HG02884 (cell line): ENCODE measurements at regions not wholly inside any gene's neighbourhood (a gene's known extent, or its start where the extent isn't known, plus 50 kb on each side); places are given as distances from the start of the nearest gene placed in this dataset.
"Not testable (repeated sequence)": the region's sequence is repeated elsewhere in the genome, so short reads cannot be mapped to it uniquely, and the experiment has no call there.

Experiments
- ATAC-seq: cut with Tn5 transposase; IDR thresholded peaks from one replicate; pipeline ENCODE4 v1.9.1; 2021; ENCODE audit warnings: mild to moderate bottlenecking, moderate library complexity; ENCODE audit not compliant: unreplicated experiment

DNA sequence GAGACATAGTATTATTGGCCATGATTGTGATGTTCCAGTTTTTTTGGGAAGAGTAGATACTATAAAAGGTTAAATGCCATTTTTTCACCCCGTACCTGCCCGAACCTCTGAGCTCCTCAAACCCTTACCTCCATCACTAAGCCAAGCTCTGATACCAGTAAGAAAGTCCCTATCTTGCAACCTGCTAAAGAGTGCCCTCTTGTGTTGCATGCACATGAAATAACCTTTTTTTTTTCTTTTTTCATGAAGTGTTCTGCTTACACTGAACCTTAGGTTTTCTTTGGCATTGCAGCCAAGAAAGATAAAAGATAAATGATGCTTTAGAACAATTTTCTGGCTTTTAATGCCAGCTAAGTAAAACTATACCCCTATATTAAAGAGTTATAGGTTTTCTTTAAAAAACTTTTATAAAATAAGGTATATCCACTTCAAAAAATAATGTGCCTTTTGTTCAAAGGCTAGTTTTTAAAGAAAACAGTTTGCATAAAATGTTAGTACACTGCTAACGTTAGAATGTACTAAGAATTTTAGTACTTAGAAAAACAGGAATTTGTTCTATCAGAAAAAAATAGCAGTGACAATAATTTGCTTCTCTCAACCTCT, 295.3 kb upstream of the PMFBP1 start:
- no peak for ATAC-seq

DNA sequence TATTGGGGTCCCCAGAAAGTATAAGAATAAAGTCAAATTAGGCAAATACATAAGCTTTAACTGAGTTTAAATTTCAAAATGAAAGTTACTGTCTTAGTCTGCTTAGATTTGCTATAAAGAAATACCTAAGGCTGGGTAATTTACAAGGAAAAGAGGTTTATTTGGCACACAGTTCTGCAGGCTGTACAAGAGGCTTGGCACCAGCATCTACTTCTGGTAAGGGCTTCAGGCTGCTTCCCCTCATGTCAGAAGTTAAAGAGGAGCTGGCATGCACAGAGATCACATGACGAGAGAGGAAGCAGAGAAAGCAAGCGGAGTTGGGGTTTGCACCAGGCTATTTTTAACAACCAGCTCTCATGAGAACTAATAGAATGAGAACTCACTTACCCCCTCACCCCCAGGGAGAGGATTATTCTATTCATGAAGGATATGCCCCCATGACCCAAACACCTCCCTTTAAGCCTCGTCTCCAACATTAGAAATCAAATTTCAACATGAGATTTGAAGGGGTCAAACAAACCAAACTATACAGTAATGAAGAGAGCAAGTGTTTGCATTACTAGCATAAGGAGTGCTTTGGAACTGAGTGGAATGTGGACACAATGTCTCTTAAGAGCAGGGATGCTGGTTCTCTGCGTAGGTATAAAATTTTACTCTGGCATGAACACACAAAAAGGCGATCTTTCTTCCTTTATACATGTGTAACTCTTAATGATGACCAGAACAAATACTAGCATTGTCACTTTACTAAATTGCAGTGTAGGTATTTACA, 292.8 kb upstream of the PMFBP1 start:
- ATAC-seq = no peak

DNA sequence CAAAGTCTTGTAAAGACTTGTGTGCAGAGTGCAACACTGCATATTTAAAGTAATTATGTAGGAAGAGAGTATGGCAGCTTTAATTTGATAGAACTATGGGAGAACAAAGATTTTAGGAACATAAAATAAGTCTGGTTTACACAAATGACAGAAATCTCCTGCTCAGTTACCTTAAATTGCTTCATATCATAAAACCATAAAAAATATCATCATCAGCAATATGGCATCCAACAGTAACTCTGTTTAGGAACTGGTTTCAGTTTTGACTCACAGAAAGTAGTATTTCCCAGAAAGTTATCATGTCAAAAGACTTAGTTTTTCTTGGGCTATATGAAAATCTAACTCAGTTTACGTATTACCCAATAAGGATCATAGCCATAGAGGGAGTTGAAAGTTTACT, 292.1 kb upstream of the PMFBP1 start:
- no peak for ATAC-seq

DNA sequence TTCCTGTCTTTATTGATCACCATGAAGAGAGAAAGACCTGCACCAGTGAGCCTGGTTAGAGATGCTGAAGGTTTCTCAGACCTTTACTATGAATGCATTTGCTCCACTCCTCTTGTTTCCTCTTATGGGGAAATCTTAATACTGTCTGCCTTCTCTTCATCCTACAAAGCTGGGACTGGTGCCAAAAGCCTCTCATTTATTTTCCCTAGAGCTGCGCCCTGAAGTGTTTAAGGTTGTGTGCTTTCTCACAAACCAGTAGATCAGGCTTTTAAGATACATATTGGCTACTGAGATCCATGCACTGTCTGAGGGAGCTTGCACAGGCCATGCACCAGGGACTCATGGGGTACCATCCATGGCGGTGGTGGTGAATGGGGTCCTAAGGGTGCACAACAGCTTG, 286.1 kb upstream of the PMFBP1 start:
- ATAC-seq = no peak

DNA sequence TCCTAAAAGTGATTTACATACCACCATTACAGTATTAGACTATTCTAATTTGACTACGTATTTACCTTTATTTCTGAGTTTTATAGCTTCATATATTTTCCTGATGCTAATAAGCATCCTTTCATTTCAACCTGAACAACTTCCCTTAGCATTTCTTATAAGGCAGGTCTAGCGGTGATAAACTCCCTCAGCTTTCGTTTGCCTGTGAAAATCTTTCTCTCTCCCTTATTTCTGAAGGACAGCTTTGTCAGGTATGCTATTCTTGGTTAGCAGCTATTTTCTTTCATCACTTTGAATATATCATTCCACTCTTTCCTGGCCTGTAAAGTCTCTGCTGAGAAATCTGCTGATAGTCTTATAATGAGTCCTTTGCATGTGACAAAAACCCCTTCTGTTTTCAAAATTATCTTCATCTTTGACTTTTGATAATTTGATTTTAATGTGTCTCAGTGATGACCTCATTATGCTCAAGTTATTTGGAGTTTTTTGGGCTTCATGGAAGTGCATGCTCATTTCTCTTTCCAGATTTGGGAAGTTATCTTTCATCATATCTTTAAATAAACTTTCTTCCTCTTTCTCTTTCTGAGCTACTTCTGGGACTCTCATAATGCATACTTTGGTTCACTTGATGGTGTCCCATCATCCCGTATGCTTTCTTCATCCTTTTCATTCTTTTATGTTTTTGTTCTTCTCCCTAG, 285.4 kb upstream of the PMFBP1 start:
- ATAC-seq = no peak

DNA sequence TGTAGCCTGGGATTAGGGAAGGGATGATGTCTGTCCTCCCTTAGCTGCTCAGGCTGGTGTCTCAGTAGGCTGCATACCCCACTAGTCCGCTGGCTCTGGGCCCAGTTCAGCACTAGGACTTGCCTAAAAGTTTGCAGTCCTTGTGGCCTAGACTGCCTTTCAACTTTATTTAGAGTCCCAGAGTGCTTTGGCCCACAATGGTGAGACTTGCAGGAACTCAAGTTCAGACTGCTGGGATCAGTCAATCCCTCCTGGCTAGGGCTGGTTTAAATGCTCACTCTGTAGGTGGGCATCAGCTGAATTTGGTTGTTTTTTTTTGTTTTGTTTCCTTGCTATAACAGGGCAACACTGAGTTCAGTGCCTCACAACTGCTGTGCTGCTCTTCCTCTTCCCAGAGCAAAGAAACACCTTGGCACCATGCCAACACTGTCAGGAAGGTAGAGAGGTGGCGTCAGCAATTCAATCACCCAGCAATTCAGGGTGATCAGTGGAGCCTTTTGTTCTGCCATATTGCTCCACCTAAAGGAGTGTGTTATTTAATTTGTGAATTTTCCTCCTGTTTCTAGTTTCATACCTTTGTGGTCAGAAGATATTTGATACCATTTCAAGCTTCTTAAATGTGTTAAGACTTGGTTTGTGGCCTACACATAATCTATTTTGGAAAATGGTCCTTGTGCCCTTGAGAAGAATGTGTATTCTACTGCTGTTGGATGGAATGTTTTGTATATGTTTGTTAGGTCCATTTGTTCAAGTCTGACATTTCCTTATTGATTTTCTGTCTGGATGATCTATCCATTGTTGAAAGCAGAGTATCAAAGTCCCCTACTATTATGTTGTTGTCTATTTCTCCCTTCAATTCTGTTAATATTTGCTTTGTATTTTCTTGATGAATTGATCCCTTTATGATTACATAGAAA, 284.0 kb upstream of the PMFBP1 start:
- no peak for ATAC-seq

DNA sequence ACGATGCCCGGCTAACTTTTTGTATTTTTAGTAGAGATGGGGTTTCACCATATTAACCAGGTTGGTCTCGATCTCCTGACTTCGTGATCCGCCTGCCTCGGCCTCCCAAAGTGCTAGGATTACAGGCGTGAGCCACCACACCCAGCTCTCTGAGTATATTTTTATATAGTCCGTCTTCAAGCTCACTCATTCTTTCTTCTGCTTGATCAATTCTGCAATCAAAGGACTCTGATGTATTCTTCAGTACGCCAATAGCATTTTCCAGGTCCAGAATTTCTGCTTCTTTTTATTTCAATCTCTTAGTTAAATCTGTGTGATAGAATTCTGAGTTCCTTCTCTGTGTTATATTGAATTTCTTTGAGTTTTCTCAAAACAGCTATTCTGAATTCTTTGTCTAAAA, 281.9 kb upstream of the PMFBP1 start:
- ATAC-seq = not testable (repeated sequence)

DNA sequence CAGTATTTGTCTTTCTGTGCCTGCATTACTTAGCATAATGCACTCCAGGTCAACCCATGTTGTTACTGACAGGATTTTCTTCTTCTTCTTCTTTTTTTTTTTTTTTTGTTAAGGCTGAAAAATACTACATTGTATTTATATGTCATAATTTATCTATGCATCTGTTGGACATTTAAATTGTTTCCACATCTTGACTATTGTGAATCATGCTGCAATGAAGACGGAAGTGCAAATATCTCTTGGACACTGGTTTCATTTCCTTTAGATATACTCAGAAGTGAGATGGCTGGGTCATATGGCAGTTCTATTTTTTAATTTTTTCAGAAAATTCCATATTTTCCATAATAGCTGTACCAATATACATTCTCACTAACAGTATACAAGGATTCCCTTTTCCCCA, 272.7 kb upstream of the PMFBP1 start:
- ATAC-seq = no peak

DNA sequence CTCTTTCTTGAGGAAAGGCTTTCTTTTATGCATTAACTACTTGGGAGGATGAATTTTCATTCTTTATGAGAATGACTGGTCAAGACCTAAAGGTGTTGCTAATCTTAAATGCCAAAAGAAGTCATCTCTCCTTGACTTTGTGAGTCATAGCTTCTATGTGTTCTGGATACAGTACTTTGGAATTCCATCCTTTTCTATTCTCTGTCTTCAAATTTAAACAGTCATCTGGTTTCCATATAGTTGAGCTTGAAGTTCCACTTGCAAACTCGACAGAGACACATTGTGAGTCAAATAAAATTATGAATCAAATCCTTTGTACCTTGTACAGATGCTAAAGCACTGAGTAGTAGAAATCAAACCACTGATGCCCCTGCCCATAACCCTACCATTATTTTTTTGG, 271.9 kb upstream of the PMFBP1 start:
- no peak for ATAC-seq

DNA sequence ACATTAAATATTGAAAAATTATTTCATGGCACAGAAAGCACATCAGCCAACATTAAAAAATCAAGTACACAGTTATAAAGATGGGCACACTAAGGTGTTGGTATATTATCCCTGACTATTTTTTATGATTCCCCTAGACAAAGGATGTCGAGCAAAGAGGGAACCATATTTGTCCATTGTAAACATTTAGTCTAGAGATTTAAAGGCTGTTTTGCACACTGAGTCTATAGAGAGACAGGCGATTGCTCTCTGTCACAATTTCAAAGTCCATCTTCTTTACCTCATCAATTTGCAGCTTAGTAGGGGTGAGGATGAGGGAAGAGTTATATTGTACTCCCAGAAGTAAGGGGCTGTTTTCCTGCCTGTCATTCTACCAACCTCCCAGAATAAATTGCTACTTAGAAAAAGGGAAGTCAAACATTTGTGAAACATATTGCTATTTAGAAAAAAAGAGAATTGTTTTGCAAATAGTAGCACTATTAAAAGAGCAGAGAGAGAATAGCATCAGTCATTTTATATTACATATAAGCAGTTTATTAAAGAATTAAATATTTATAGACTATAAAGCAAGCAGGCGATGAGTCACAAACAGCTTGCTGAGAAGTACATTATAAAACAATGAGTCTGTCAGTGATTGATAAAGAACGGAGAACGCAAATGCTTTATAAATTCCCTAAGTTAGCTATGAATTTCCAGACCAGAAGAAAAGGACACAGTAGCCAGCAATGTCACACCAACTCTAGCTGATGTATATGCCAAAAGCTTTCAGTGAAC, 270.6 kb upstream of the PMFBP1 start:
- ATAC-seq = no peak

DNA sequence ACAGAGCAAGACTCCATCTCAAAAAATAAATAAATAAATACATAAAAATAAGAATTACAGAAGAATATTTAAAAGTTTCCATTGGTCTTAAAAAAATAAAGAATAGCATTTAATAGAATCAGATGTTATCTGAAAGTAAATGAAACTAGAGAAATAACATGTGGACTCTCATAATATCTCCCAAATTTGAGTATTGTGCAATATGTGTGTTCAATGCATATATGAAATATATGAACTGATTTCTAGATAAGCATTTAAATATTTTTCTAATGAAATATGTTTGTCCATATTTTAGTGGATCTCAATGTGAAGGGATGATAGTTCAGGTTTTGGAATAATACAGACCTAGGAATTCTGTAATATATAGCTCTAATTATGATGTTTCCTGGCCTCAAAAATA, 265.9 kb upstream of the PMFBP1 start:
- ATAC-seq = no peak

DNA sequence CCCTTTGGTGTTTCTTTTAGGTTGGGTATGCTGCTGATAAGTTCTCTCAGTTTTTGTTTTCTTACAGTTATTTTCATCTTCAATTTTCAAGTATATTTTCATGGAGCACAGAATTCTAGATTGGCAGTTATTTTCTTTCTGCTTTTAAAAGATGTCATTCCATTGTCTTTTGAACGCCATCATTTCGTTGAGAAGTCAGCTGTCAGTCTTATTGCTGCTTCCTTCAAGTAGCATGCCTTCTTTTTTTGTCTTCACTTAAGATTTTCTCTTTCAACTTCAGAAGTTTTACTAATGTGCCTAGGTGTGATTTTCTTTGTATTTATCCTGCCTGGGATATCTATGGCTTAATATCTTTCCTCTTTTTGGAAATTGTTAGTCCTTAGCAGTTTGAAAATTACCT, 262.2 kb upstream of the PMFBP1 start:
- ATAC-seq = no peak

DNA sequence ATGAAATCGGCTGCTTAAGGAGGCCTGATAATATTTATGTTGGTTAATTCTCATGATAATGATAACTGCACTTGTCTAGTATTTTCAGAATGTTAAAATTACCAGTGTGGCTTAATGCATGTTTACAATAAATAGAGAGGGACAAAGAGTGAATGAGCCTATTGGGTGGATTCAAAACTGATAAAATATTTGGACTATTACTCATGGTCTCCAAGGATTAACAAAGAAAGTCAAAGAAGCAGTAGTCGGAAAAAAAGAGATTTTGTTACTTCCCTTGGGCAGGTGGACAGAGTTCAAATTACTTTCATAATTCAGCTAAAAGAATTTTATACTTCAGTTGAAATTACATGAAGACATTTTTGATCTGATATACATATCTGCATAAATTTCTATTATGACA, 258.2 kb upstream of the PMFBP1 start:
- no peak for ATAC-seq

DNA sequence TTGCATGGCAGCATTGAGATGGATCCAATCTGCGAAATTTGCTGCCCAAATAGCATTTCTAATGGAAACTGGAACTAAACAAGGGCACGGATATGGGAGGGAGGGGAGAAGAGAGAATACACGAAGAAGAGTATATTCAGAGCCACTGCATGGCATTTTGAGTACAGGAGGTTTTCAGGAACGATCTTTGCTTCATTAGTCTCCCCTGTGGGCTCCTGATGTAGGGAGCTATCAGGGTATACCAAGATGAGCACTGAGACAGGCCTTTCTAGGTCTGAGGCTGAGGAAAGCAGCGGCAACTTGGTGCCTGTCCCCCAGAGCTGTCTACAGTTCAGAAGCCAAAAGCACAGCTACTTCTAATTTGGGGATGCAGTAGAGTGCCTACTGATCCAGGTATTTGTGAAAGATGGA, 257.7 kb upstream of the PMFBP1 start:
- no peak for ATAC-seq

DNA sequence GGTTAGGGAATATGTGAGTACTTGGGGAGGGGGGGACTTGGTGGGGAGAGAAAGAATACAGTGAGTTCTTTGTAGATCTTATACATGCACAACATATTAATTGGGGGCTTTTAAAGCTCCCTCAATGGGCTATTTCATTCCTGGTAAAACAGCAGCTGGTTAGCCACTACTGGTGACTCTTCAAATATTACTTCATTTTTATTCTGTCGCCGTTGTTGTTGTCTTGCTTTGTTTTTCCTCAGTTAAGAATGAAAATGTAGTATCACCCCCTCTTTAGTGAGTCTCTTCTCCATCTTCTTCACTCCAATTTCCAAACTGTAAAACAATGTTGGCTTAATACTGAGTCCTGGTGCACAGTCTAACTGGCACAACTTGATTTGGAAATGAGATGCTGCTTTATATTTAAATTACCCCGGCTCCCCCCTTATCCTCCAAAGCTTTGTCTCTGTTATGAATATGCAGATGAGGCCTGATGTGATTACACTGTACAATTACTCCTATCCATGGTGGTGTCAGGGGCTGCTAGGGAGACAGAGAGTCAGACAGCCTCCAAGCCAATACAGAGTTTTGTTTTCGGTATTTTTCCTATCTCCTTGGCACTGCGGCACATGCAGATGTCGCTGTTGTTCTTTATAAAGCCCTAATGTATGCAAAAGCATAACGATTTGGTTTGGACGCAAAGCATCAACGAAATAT, 256.9 kb upstream of the PMFBP1 start:
- ATAC-seq = no peak

DNA sequence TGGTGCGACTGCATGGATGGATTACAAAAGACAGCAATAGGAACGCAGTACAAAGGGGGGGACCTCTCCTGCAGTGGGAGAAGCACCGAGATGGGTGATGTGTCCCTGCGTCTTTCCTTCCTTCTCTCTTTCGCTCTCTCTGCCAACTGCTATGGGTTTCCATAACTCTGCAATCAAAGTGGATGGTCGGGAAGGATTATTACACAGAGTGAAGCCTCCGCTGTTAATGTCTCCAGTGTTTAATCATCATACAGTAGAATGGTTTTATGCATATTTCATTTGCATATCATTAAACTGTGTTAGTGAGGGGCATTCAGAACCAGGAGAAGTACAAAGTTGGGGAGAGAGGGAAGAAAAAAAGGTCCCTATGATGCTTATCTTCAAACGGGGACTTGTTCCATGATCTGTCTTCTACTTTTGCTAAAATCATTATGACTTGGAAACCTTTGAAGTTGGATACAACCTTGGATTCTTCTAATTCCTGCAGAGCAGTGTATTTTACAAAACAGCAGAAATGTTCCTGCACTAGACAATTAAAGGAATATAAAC, 255.9 kb upstream of the PMFBP1 start:
- ATAC-seq = no peak

DNA sequence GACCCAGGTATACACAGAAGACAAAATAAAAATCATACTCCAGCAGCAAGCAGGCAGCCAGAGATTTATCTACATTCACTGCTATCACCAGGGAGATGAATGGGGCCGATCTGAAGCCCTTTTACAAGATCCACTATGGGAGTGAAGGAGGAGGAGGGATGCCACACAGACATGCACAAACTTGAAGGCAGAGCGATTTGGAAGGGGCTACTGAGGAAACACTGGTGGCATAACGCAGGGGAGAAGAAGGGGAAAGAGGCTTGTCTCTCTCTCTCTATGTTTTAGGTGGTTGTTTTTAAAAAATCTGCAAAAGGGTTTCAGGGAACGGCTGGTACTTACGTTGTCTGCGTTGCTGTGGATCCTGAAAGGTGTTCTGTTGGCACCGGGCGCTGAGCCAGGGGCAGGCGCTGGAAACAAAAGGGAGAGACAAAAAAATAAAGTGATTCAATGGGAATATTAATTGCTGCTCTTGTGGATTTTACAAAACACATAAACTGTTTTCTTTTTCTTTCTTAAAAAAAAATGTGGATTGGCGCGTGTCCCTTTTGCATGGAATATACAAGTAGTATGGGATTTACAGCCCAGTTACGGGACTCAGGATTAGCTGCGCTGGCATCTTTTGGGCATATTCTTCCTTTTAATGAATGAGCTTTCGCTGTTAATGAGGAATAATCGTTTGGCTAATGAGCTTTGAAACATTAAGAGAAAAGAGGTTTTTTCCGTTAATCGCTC, 255.3 kb upstream of the PMFBP1 start:
- no peak for ATAC-seq

DNA sequence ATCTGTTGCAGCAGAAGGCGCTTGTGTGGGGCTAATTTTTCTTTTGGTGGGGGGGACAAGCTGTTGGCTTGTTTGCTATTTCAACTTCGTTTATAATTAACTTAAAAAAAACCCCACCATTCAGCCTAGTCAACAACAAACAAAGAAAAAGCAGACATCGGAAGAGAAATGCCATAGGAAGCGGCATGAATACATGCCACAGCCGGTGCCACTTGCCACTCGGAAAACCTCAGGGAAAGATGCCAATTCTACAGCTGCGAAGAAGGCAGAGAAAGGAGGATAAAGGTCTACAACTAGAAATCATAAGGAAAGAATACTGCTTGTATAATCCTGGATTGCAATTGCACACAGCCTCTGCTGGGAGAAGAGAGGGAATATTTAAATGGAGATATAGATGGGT, 254.4 kb upstream of the PMFBP1 start:
- ATAC-seq = no peak
